ENCODE measurements at regions not wholly inside any gene's neighbourhood (a gene's known extent, or its start where the extent isn't known, plus 50 kb on each side); places are given as distances from the start of the nearest gene placed in this dataset.

DNA sequence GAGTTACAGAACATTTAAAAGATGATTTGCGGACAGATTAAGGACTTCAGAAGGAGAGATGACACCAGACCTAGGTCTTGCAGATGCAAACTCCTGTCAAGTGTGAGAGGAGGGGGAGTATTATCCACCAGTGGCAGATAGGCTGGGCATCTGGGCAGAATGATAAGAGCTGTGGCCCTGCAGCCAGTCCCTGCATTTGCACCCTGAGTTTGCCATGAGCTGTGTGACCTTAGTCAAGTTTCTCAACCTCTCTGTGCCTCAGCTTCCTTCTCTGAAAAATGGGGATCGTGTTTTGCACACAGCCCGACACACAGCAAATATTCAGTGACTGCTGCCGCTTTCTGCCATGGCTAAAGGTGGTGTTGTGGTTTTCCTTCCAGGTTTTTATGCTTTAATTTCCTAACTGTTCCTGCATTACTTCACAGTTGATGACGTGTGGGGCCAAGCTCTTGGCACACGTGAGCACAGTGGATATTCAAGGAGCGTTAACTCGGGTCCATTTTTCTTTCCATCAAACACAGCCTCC lies 516.2 kb downstream of the CDH26 start:
- Mint-ChIP-seq H3K4me1 (no peaks in the 10 kb centered on the region), H3K27ac (no peak overlapping the region), H3K27me3 (peaks cover 0 to 7% of the 10 kb centered on the region in 2 donors), H3K36me3 (no peaks in the 10 kb centered on the region), H3K4me3 (no peak overlapping the region), H3K9me3 (no peaks in the 10 kb centered on the region)
- DNase-seq (no peak), ATAC-seq (replicated peaks) (no peak)

DNA sequence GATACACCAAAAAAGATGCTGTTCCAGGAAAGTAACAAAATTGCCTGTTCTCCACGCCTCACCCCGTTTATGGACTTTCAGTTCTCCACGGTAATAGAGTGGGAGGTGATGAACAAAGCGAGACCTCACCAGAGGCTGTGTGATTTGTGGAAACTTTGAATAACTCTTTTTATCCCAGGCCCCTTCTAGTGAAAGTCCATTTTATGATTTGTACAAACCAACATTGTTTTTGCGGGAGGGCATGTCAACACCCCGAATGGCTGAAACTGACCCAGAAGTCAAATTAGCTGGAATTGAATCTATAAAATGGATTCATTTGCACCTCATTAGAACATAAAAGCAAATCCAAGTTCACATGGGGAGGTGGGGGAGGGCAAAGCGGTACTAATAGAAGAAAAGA lies 517.8 kb downstream of the CDH26 start:
- no peaks in the 10 kb centered on the region for H3K4me1 Mint-ChIP-seq

DNA sequence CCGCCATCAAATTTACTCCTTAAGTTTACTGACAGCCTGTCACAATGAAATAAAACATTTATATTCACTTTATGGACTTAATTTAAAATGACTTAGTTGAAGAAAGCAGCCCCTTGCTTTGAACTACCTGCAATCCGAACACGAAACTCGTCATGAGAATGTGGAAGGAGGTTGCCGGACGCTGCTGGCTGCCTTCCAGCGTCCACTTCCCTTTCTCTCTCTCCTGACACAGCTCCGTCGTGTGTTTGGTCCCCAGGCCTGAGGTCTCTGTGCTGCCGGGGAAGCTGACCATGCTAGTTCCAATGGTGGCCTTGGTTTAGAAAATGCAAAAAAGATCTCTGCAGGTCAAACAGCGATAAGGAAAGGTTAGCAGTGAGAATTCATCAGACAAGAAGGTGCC lies 519.7 kb downstream of the CDH26 start:
- Mint-ChIP-seq H3K4me3 (no peak overlapping the region), H3K9me3 (no peaks in the 10 kb centered on the region), H3K27me3 (no peaks in the 10 kb centered on the region), H3K4me1 (no peaks in the 10 kb centered on the region), H3K27ac (no peak overlapping the region), H3K36me3 (no peaks in the 10 kb centered on the region)
- DNase-seq (no peak), ATAC-seq (replicated peaks) (no peak)

More for the DNA sequence above, 517.8 kb downstream of the CDH26 start:
- H3K36me3 Mint-ChIP-seq, result no peaks in the 10 kb centered on the region
- no peaks in the 10 kb centered on the region for H3K27me3 Mint-ChIP-seq
- ATAC-seq (replicated peaks) (no peak), DNase-seq (no peak)
- no peak overlapping the region for H3K4me3 Mint-ChIP-seq
- no peaks in the 10 kb centered on the region for H3K9me3 Mint-ChIP-seq
- no peak overlapping the region for H3K27ac Mint-ChIP-seq

DNA sequence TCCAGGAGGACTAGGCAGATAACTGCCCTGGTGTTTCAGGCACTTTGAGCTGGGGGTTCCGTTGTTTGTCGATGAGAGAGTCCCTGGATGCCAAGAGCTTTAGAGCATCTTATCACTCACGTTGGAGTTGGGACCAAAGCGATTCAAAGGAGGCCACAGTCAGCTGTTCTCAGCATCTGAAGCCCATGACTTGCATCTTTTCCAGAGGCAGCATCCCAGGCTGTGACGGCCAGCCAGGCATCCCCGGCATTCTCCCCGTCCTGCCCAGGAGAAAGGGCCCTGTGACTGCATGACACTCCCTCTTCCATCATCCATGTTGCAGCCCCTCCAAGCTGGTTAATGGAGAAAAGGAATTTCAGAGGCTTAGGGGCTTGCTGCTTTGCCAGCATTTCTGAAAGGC lies 520.3 kb downstream of the CDH26 start:
- no peak for DNase-seq
- no peak for ATAC-seq (replicated peaks)
- Mint-ChIP-seq H3K9me3 (no peaks in the 10 kb centered on the region), H3K27me3 (no peaks in the 10 kb centered on the region), H3K4me3 (no peak overlapping the region), H3K27ac (no peak overlapping the region), H3K4me1 (no peaks in the 10 kb centered on the region), H3K36me3 (no peaks in the 10 kb centered on the region)

DNA sequence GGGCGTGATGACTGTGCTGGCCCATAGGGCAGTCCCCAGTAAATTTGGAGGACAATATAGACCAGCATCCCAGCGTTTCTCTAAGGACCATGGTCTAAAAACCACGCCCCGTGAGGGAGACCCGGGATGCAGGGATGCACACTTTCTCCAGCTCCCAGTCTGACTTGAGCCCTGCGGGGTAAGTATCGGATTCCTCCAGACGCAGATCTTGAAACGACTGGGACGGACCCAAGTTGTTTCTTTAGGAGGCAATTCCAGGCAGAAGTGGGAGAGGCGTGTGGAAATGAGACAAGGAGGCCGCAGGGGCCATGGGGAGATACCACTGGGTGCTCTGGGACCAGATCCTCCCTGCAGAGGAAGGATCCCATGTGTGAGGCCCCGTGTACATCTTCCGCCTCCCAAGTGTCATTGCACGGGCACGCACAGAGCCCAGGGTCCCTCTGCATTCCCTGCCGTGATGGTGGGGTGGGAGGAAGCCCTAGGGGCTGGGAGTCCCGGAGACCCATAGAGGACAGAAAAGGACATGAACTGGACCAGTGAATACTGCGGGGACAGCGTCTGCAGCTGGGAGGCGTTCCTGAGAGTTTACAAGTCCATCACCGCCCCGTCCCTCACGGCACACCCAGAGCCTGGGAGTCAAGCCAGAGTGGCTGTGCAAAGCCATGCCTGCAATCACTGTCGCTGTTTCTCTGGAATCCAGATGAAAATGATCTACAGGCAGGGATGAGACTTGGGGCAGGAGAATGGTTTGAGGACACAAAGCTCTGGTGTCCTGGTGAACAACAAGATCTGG lies 522.9 kb downstream of the CDH26 start:
- peaks cover 0 to 2% of the 10 kb centered on the region in 2 donors for H3K9me3 Mint-ChIP-seq
- peaks cover 6 to 10% of the 10 kb centered on the region in 2 donors for H3K27me3 Mint-ChIP-seq
- no peaks in the 10 kb centered on the region for H3K36me3 Mint-ChIP-seq
- ATAC-seq (replicated peaks), result no peak
- H3K4me3 Mint-ChIP-seq, result no peak overlapping the region
- no peak for DNase-seq
- no peaks in the 10 kb centered on the region for H3K4me1 Mint-ChIP-seq
- no peak overlapping the region for H3K27ac Mint-ChIP-seq

DNA sequence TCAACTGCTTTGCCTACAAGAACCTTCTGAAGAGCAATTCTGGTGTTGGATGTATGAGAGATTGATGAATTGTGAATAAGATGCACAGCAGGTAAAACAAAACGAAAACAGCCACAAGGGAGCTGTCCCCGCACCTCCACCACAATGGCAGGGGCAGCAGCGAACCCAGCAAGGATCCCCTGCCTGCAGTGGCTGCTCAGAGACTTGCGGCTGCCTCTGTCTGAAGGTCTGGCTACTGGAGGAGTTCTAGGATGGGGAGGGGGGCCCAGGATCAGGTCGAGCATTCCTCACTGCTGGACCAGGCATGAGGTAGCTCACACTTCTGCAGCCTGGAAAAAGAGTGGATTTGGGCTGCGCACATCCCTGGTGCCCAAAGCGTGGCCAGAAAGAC lies 523.5 kb downstream of the CDH26 start:
- H3K9me3 Mint-ChIP-seq, result peaks cover 0 to 2% of the 10 kb centered on the region in 2 donors
- H3K27me3 Mint-ChIP-seq, result peaks cover 6 to 12% of the 10 kb centered on the region in 2 donors
- no peaks in the 10 kb centered on the region for H3K4me1 Mint-ChIP-seq
- H3K36me3 Mint-ChIP-seq, result no peaks in the 10 kb centered on the region
- H3K4me3 Mint-ChIP-seq, result no peak overlapping the region
- DNase-seq (no peak), ATAC-seq (replicated peaks) (no peak)
- no peak overlapping the region for H3K27ac Mint-ChIP-seq

DNA sequence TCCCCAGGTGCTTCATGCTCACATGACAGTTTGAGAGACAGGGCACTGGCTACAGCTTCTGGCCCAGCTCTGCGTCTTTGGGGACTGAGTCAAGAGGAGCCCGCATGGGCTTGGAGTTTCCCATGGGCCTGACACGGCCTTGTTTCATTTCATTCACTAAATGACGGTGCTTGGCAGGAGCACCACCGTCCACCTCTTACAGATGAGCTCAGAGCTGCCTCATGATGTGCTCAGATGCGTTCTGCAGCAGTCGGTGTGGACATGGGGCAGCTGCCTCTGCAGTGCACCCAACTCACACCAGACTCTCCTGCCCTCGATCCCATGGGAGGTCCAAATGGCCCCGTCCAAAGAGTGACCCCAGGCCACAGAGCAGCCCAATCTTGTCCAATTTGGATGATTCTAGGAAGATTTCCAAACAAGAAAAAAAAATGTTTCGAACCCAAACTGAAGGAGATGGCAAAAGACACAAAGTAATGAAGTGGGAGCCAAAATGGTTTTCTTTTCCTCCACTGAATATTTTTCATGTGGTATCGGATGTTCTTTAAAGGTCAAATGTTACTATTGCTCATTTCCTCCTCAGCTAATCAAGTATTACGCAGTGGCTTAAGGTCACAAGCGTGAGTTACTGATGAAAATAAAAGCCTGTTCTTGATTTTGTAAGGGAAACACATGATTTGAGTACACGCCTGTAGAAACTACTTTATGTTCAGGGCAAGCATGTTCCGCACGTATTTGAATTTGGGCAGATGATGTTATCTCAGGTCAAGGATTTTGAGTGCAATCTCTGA lies 524.2 kb downstream of the CDH26 start:
- ATAC-seq (replicated peaks) (no peak), DNase-seq (no peak)
- no peak overlapping the region for H3K27ac Mint-ChIP-seq
- H3K4me3 Mint-ChIP-seq, result no peak overlapping the region
- H3K27me3 Mint-ChIP-seq, result peaks cover 6 to 18% of the 10 kb centered on the region in 2 donors
- H3K9me3 Mint-ChIP-seq, result peaks cover 0 to 2% of the 10 kb centered on the region in 2 donors
- no peaks in the 10 kb centered on the region for H3K36me3 Mint-ChIP-seq
- H3K4me1 Mint-ChIP-seq, result no peaks in the 10 kb centered on the region

DNA sequence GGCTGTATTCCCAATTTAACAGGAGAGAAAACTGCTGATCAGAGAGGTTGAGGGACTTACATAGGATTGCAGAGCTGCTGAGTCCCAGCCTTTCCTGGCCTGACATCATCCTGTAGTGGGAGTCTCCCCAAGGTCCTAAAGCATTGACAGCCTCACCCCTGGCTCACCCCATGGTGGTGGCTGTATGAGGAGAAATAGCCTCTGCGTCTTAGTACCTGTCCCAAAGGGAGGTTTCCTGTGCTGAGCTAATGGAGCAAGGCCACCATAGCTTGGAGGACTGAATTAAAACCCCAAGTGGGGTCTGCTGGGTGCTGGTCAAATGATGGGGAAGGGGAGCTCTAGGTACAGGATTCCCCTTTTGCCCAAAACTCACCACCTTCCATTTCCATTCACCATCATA lies 525.1 kb downstream of the CDH26 start:
- ATAC-seq (replicated peaks), result no peak

DNA sequence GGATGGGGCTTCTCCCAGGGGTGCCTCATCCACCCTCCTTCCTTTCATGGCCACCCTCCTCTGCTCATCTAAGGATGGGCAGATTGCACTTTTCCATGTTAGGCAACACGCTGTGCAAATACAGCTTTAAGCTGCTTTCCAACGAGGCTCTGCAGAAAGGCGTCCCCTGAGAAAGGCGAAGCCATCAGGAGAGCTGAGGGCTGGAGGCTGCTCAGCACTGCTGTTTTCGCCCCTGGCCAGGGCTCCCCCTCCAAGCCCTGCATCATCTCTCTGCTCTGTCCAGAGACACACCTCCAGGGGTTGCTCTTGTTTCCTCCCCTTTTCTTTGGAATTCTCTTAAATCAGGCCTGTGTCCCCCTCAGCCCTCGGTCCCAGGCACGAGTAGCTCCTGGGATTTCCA lies 526.1 kb downstream of the CDH26 start:
- Mint-ChIP-seq H3K4me1 (no peaks in the 10 kb centered on the region), H3K27me3 (peaks cover 6 to 18% of the 10 kb centered on the region in 2 donors), H3K27ac (no peak overlapping the region), H3K9me3 (peaks cover 0 to 2% of the 10 kb centered on the region in 2 donors), H3K4me3 (no peak overlapping the region), H3K36me3 (no peaks in the 10 kb centered on the region)
- ATAC-seq (replicated peaks) (no peak), DNase-seq (no peak)

More for the DNA sequence above, 525.1 kb downstream of the CDH26 start:
- DNase-seq, result no peak
- H3K4me3 Mint-ChIP-seq, result no peak overlapping the region
- H3K27ac Mint-ChIP-seq, result no peak overlapping the region
- H3K36me3 Mint-ChIP-seq, result no peaks in the 10 kb centered on the region
- H3K4me1 Mint-ChIP-seq, result no peaks in the 10 kb centered on the region
- H3K27me3 Mint-ChIP-seq, result peaks cover 6 to 18% of the 10 kb centered on the region in 2 donors
- H3K9me3 Mint-ChIP-seq, result peaks cover 0 to 2% of the 10 kb centered on the region in 2 donors

DNA sequence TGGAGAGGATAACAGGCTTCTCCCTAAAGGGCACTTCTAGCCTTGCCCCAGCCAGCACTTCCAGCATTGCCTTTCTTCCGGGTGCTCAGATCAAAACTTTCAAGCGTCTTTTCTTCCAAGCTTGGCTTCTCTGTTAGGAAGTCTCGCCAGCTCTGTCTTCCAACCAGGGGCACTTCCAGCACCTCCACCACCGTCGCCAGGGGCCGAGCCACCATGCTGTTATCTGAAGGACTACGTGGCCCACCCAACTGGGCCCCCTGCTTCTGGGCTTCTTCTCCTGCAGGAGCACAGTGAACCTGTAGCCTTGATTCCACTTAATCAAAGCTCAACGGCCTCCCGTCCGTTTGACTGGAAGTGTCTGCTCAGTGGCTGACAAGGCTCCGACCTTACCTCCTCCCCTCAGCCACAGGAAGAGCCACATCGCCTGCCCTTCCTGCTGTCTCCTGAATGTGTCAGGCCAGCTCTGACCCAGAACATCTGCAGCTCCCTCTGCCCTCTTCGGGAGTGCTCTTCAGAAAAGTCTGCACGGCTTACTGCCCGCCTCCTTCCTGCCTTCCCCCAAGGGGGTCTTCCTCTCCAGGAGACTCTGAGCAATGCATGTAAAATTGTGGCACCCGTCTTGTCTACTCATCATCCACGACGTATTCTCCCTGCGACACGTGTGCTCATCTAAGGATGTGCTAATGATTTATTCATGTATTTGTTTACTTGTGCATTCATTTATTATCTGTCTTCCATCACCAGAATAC lies 527.0 kb downstream of the CDH26 start:
- no peak overlapping the region for H3K4me3 Mint-ChIP-seq
- peaks cover 0 to 4% of the 10 kb centered on the region in 2 donors for H3K9me3 Mint-ChIP-seq
- no peak for DNase-seq
- H3K27ac Mint-ChIP-seq, result no peak overlapping the region
- no peaks in the 10 kb centered on the region for H3K4me1 Mint-ChIP-seq
- H3K36me3 Mint-ChIP-seq, result no peaks in the 10 kb centered on the region
- ATAC-seq (replicated peaks), result no peak
- H3K27me3 Mint-ChIP-seq, result peaks cover 6 to 18% of the 10 kb centered on the region in 2 donors

DNA sequence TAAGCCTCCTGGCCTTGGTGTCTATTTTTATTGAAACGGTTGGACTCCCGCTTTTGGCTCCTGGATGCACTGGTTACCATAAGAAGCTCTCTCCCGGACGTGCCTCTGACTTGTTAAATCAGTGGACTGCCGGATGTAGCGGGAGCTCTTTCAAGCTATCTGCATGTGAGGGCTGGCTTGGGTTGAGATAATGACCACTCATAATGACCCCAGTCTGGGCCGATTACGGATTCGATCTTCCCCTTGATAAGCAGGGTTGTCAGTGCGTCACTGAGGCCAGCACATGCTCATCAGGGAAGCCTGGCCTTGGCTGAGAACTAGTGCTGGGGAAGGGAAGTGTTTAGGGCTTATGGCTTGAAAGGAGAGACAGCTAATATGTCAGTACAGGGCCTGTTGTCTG lies 528.1 kb downstream of the CDH26 start:
- Mint-ChIP-seq H3K27ac (no peak overlapping the region), H3K4me3 (no peak overlapping the region), H3K36me3 (no peaks in the 10 kb centered on the region), H3K4me1 (no peaks in the 10 kb centered on the region), H3K27me3 (peaks cover 6 to 18% of the 10 kb centered on the region in 2 donors), H3K9me3 (peaks cover 0 to 4% of the 10 kb centered on the region in 2 donors)
- ATAC-seq (replicated peaks) (no peak), DNase-seq (no peak)

DNA sequence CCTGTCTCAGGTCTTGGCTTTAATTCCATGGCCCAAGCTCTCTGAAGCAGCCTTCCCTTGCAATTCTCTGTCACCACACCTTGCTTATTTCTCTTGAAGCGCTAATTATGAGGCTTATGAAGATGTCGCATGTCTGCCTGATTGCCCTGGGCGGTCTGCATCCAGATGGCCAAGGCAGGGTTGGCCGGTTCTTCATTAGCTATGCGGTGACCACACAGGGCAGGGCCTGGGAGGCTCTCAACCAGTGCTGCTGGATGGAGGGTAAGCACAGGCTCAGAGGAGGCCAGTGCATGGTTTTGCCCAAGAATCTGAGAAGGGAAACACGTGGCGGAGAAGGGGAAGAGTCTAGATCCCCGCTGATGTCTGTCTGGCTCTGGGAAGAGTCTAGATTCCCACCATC lies 528.7 kb downstream of the CDH26 start:
- H3K4me3 Mint-ChIP-seq, result no peak overlapping the region
- no peak overlapping the region for H3K27ac Mint-ChIP-seq

DNA sequence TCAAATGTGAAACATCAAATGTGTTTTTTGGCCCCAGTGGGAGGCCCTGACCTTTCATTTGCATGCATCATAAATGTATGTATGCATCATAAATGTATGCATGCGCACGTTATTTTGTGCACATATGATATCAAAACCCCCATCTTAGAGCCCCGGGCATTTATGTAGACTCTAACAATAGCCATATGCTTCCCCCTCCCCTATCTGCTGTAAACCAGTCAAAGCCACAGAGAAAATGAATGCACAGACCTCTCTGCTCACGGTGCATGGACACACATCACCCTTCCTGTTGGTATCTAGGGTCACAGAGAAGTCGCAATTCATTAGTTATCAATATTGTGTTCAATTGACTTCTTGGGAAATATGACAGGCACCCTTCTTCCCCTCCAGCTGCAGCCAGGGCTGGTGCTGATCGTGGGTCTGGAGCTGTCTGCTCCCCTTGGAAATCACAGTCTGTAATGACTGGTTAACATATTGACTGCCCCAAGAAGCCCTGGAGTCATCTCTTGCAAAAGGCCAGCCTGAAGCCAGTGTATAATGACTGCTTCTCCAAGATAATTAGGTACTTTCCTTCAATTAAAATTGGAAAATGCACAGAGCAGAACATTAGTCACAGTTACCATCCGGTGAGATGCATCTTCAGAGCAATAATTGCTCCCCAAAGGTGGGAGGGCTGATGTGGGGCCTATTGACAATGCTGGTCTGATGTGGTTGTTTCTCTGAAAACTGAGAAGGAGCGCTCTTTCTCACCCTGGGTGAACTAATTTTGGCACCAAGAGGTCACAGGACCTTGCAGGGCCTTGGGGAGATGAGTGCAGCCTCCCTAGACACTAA lies 532.2 kb downstream of the CDH26 start:
- no peaks in the 10 kb centered on the region for H3K36me3 Mint-ChIP-seq
- no peak overlapping the region for H3K4me3 Mint-ChIP-seq
- peaks cover 0 to 4% of the 10 kb centered on the region in 2 donors for H3K9me3 Mint-ChIP-seq
- DNase-seq, result no peak
- no peaks in the 10 kb centered on the region for H3K4me1 Mint-ChIP-seq
- H3K27ac Mint-ChIP-seq, result no peak overlapping the region
- no peak for ATAC-seq (replicated peaks)
- peaks cover 4 to 14% of the 10 kb centered on the region in 2 donors for H3K27me3 Mint-ChIP-seq

More for the DNA sequence above, 528.7 kb downstream of the CDH26 start:
- DNase-seq, result no peak
- peaks cover 0 to 4% of the 10 kb centered on the region in 2 donors for H3K9me3 Mint-ChIP-seq
- no peak for ATAC-seq (replicated peaks)
- peaks cover 6 to 18% of the 10 kb centered on the region in 2 donors for H3K27me3 Mint-ChIP-seq
- no peaks in the 10 kb centered on the region for H3K4me1 Mint-ChIP-seq
- H3K36me3 Mint-ChIP-seq, result no peaks in the 10 kb centered on the region

Measured in stimulated activated naive B cell treated with anti-CD40 and anti-IgM and Interleukin-4, amounts not matched to agents 10 μg/mL and 1 μg/mL and 100 μg/mL, for 72 hours (primary cell).